NCI-H1436 (cell line): ENCODE measurements at regions not wholly inside any gene's neighbourhood (a gene's known extent, or its start where the extent isn't known, plus 50 kb on each side); places are given as distances from the start of the nearest gene placed in this dataset.
"Not testable (repeated sequence)": the region's sequence is repeated elsewhere in the genome, so short reads cannot be mapped to it uniquely, and the experiment has no call there.

Experiments used
- DNase-seq: peaks from one replicate; lab custom pipeline; 2025; lab: John Stamatoyannopoulos, UW

DNA sequence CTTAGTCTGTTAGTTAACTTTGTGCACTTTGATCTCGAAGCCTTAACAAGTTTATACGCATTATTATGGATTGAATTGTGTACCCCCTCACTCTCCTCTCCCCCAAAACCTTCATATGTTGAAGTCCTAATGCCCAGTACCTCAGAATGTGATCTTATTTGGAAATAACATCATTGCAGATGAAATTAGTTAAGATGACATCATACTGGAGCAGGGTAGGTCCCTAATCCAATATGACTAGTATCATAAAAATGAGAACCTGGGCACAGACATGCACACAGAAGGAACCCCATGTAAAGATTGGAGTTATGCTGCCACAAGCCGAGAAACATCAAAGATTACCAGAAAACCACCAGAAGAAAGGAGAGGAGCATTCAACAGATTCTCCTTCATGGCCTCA lies 85.8 kb upstream of the TSC22D1 start:
- no peak for DNase-seq

DNA sequence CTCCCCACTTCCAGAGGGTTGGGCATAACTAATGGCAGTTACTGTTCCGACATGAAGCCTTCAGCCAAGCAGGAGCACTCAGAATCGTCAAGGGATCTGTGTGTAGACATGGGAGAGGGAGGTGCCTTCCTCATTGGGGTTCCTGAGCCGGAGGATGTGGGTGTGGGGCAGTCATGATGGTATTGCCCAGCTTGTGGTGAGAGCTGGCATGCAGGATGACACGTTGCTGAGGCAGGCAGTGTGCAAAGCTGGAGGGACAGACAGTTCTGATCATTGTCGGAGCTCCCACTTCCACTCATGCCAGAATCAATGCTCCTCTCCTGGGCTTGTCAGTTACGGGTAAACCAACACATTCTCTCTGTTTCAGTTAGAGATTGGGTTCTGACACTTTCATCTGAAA lies 83.9 kb upstream of the TSC22D1 start:
- DNase-seq = no peak

DNA sequence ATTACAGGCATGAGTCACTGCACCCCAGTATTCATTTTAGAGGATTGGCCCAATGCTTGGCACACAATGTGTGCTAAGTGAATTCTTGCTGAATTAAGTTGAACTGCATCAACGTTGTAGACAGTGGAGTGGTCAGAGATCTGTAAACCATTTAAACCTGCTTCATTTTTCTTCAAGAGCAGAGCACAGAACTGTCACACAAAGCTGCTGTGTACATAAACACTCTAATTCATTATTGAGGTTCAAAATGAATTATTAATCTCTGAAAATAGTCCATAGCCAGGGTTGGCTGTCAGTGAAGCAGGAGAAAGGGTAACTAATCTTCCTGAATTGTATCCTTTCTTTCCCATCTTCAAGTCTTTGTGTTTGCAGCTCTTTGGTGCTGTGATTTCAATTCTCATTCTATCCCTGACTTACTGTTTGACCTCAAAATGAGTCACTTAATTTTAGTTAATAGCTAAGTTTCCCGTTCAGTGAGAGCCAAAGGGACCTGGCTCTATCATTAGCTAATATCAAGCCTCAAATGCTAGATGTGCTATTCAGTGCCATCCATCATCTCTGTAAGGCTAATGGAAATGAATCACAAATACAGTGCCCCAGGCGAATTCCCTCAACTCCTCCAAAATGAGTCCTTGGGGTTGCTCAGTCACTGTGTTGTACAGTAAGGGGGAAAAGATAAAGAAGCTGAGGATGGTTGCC lies 77.0 kb upstream of the TSC22D1 start:
- no peak for DNase-seq

DNA sequence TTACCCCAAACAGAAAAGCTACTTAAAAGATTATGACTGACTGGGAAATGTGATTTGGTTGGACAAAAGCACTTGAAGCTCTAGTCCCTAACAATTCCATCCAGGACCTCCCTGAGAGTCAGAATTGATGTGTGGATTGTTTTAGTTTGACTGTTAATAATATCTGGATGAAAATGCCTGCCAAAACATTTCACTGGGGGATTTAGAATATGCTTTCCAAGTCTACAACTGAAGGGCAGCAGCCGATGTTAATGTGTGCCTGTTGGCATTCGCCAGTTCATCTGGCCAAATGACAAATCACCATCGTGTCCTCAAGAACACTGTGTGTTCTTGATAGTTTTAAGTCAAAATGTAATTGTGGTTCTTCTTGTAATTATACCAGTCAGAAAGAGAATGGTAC lies 76.0 kb upstream of the TSC22D1 start:
- no peak for DNase-seq

DNA sequence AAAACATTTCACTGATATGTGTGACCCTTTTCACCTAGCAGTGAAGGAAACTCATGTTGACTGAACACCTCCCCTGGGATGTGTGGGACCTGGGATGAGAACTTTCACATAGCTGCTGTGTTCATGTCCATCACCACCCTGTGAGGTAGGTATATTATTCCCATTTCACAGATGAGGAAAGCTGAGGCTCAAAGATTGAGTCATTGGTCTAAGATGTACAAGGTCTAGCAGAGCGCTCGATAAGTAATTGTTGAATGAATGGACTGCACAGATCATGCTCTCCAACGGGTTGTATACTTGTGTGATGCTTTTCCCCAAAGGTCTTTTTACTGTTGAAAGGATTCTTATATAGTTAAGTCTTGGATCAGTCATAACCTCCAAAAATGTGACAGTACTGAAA lies 75.6 kb upstream of the TSC22D1 start:
- no peak for DNase-seq

DNA sequence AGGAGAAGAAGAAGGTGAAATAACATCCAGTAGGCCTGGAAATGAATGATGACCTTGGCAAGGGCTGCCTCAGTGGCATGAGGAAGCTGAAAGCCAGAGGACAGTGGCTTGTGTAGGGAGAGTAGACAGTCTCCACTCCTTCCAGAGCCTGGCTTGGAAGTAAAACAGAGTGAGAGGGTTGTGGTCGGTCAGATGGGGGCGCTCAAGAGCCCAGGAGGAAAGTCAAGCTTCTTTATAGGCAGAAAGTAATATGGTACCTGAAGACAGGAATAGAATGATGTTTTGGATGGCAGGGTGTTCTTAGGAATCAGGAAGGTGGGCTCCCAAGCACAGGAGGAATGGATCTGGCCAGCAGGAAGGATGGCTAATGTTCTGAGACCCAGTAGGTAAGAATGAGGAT lies 75.1 kb upstream of the TSC22D1 start:
- no peak for DNase-seq

DNA sequence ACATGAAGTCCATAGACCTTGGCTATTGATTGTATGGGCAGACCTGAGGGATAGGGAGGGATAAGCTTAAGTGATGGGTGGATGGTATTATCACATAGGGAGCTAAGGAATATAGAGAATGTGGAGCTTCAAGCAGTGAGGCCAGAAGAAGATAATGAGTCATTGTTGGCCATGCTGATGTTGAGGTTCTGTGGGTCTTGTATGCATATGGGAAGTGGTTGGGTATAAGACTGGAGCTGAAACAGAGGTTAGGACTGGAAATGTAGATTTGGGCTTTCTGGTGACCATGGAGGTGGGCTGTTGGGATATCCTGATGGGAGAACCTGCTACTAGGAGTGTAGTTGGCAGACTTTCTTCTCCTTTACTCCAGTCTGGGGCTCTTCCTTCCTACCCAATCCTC lies 73.7 kb upstream of the TSC22D1 start:
- DNase-seq = no peak

DNA sequence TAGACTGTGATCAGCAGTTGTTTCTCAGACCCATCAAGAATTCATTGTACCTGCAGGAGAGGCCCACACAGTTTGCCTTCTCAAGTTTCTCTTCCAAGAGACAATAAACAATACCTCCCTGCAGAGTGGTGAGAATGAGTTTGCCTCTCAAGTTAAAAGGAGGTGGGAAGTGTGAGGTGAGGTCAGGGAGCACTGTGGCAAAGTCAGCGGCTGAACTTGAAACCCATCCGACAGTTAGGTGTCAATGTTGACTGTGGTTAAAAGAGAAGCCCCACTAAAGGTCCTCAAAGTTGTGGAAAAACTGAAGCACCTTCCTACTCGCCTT lies 72.9 kb upstream of the TSC22D1 start:
- no peak for DNase-seq

DNA sequence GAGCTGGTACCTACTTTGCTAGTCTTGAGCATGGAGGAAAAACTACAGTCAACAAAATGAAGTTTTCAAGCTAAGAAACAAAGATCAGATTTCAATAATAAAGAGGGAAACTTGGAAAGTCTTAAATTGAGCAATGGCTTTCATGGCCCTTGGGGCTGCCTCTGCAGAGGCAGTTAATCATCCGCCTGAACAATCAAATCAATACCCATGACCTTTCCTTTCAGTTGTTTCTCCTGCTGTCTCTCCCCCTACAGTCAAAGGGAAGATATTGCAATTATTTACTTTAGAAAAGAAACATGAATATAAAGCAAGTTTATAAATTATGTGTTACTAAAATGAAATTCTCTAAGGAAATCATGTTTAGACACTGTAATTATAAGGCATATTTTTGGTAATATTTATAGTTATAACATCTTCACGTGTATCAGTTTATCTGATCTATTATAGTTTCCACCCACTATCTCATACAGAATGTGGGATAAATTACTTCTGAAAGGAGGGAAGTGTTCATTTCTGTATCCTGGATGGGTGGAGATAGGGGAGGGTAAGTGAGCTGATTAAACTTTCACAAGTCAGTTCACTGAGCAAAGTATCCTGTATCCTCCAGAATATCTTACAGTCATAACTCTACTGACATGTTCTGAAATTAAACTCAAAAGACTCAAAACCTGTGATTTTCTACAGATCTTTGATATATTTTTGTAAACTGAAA lies 72.4 kb upstream of the TSC22D1 start:
- DNase-seq = no peak

DNA sequence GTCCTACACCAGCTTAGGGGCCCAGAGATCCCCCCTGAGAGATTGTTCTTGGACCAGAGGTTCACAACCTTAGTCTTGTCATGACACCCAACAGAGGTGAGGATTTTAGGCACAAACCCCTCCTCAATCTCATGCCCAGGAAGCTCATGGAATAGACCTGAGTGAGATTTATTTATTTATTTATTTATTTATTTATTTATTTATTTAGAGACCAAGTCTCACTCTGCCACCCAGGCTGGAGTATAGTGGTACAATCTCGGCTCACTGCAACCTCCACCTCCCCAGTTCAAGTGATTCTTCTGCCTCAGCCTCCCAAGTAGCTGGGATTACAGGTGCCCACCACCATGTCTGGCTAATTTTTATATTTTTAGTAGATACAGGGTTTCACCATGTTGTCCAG lies 71.4 kb upstream of the TSC22D1 start:
- DNase-seq = not testable (repeated sequence)

DNA sequence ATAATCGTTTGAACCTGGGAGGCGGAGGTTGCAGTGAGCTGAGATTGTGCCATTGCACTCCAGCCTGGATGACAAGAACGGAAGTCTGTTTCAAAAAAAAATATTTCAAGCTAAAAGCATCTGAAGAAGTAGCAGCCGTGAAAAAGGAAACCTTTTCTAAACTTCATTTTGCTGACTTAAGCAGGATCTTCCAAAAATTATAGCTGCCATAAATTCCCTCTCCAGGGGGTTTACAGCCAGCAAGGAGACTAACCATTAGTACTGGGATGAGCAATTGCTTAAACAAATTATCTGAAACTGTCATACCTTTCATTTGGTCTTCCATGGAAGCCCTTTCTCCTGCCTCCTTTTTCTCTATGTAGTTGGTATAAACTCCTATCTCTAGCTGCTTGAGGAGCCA lies 69.9 kb upstream of the TSC22D1 start:
- no peak for DNase-seq

DNA sequence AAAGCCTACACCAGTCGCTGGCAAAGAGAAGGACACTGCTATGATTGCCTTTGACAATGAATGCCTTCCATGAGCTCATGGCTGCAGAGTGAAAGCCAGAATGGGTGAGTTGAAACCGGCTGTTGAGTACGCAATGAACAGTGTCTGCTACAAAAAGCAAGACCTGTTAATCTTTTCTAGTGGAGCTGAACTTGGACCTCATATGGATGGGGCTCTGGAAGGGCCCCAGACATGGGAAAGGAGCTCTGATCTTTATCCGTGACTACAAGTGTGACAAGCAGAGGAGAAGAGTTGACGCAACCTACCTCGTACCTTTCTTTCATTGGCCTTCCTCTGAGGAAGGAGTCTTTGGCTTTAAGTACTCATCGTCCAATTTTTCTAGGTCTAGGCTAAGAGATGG lies 67.1 kb upstream of the TSC22D1 start:
- no peak for DNase-seq

DNA sequence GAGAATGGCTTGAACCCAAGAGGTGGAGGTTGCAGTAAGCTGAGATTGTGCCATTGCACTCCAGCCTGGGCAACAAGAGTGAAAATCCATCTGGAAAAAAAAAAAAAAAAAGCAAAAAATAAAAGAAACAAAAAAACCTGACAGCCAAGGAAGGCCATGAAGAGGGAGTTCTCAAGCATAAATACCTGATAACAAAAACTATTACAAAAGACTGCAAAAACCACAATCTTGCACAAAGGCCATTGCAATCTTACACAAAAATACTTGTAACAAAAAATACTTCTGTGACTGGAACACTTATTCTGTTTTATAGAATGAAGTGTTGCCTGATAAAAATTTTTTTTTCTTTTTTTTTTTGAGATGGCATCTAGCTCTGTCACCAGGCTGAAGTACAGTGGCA lies 61.5 kb upstream of the TSC22D1 start:
- DNase-seq = no peak

DNA sequence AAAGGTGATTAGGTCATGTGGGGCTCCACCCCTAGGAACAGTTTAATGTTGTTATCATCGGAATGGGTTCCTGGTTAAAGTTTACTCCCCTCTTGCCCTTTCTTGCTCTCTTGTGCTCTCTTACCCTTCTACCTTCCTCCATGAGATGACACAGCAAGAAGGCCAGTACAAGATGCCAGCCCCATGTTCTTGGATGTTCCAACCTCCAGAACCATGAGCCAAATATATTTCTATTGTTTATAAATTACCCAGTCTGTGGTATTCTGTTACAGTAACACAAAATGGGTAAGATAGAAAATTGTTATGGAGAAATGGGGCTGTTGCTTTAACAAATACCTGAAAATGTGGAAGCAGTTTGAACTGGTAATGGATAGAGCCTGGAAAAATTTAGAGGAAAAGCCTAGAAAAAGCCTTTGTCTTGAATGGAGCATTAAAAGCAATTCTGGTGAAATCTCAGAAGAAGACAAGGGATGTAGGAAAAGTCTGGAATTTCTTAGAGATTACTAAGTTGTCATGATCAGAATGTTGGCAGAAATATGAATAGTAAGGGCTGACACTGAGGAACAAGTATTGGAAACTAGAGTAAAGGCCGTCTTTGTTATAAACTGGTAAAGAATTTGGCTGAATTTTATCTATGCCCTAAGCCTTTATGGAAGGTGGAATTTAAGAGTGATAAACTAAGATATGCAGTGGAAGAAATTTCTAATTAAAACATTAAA lies 53.5 kb upstream of the TSC22D1 start:
- no peak for DNase-seq

DNA sequence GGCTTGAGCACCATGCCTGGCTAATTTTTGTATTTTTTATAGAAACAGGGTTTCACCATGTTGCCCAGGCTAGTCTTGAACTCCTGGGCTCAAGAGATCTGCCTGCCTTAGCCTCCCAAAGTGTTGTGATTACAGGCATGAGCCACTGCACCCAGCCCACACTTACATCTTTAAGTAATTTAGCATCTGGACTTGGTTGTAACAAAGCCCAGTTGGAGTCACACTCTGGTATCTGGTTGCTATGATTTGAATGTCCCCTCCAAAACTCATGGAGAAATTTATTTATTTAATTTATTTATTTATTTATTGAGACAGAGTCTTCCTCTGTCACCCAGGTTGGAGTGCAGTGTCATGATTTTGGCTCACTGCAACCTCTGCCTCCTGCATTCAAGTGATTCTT lies 52.7 kb upstream of the TSC22D1 start:
- DNase-seq = not testable (repeated sequence)

DNA sequence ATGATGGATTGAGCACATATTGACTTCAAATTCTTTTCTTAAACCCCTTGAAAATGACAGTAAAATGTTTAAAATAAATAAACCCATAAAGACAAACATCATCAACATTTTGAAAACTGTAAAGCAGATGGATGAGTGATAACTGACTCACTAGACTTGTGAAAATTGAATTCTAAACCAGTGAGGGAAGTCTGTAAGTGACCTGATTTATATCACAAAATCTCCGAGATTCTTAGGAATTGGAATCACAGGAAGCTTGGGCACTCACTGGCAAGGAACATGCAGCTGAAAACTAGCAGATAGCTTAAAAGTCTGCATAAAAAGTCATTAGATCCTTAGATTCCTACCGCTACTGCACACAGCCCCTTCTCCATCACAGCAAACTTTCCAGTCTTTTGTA lies 51.3 kb upstream of the TSC22D1 start:
- no peak for DNase-seq

DNA sequence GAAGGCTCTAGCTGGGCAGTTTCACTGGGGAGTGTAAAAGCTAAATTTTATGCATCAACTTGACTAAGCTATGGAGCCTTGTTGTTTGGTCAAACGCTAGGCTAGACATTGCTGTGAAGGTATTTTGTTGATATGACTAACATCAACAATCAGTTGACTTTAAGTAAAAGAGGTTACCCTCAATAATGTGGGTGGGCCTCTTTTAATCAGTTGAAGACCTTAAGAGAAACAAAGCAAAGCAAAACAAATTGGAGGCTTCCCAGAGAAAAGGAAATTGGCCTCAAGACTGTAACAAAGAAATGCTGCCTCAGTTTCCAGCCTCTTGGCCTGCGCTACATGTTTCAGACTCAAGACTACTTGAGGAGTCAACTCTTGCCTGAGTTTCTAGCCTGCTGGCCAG lies 50.0 kb upstream of the TSC22D1 start:
- no peak for DNase-seq
